AG09319 (cell line): ENCODE measurements at regions not wholly inside any gene's neighbourhood (a gene's known extent, or its start where the extent isn't known, plus 50 kb on each side); places are given as distances from the start of the nearest gene placed in this dataset.

ENCODE experiments used
- DNase-seq: peaks from one replicate; pipeline ENCODE4 v3.0.0-alpha.2; 2010; ENCODE audit warnings: low read depth; ENCODE audit errors: extremely low read depth
- TF ChIP-seq, protein P1 (sequence below): IDR thresholded peaks from 2 replicates; pipeline ENCODE4 v1.5.1; 2011; ENCODE audit warnings: low read depth, mild to moderate bottlenecking, inconsistent platforms, low read length, moderate library complexity

DNA sequence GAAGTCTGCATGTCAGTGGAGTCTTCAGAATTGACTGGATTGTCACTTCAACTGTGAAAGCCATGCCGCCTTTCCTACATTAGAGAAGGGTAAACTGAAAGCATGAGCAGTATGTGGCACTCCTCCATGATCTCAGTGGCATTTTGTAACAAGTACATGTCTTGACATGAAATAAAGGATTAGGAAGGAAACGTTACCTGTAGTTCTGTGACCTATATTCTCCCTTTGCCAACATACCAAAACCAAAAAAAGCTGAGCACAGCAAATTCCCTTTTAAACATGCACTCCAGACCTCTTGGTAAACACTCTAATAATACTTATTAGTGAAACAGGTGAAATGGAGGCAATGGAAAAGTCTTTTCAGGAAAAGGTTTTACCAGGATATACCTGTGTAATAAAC, 344.2 kb downstream of the GRIA2 start:
- DNase-seq, result no peak
- TF ChIP-seq, protein P1, sequence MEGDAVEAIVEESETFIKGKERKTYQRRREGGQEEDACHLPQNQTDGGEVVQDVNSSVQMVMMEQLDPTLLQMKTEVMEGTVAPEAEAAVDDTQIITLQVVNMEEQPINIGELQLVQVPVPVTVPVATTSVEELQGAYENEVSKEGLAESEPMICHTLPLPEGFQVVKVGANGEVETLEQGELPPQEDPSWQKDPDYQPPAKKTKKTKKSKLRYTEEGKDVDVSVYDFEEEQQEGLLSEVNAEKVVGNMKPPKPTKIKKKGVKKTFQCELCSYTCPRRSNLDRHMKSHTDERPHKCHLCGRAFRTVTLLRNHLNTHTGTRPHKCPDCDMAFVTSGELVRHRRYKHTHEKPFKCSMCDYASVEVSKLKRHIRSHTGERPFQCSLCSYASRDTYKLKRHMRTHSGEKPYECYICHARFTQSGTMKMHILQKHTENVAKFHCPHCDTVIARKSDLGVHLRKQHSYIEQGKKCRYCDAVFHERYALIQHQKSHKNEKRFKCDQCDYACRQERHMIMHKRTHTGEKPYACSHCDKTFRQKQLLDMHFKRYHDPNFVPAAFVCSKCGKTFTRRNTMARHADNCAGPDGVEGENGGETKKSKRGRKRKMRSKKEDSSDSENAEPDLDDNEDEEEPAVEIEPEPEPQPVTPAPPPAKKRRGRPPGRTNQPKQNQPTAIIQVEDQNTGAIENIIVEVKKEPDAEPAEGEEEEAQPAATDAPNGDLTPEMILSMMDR, result no peak

DNA sequence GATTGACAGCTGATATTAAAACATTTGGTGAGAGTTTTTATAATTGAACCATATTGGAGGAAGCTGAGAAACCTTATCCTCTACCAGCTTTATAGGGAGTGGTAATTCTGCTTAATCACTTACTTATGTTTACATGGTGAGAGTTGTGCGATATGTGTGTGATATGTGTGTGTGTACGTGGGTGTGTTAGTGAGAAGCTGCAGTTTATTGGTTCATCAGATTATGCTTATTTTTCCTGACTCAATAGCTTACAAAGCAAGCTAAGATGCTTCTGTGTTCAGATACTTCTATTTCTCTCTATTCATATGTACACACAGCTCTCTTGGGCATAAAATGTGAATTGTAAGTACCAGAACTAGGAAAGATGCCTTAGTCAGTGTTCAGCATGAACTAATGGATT, 343.7 kb downstream of the GRIA2 start:
- DNase-seq, result no peak
- TF ChIP-seq, protein P1, result no peak

DNA sequence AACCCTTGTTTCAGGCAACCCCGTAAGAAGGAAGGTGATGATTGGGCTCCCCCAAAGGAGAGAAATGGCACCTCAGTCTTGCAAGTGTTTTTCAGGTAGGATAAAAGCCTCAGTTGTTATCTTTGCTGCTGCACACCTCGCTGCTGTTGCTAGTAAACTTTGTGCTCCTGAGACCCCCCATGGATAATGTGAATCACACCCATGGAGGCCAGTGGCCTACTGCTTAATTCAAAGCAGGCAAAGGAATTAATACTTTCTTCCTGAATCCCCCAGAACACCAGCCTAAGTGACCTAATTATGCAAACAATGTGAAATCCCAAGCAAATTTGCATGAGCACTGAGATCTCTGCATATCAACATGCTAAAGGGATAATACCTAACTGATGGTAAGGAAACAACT, 337.5 kb downstream of the GRIA2 start:
- TF ChIP-seq, protein P1, result no peak
- DNase-seq, result no peak

DNA sequence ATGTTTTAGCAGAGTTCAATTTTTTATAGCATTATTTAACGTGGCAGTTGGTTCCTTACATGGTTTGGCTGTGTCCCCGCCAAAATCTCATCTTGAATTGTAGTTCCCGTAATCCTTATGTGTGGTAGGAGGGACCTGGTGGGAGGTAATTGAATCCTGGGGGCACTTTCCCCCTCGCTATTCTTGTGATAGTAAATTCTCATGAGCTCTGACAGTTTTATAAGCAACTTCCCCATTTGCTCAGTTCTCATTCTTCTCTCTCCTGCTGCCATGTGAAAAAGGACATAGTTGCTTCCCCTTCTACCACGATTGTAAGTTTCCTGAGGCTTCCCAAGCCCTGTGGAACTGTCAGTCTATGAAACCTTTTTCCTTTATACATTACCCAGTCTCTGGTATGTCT, 329.5 kb downstream of the GRIA2 start:
- TF ChIP-seq, protein P1, result no peak
- DNase-seq, result no peak

DNA sequence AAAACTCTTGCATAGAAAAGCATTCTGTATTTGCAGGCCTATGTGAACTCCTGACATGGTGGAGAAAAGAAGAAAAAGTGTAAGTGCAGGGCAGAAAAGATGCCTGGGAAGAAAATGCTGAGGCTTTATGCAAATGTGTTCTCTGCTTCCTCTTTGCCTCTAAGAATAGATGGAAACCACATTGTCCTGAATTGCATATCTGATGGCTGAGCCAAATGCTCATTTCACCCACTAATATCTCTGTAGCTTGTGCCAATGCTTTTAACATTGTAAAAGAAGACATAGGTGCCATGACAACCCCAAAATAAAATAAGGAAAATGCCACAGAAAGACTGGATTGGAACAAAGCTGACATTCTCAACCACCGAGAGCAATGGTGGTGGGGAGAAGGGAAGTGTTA, 307.4 kb downstream of the GRIA2 start:
- TF ChIP-seq, protein P1, result no peak

GRCh38 chr4:157521906-157522305, 301.4 kb downstream of the GRIA2 start:
- TF ChIP-seq, protein P1, result no peak
- no peak for DNase-seq

More for the DNA sequence above, 307.4 kb downstream of the GRIA2 start:
- DNase-seq, result no peak

DNA sequence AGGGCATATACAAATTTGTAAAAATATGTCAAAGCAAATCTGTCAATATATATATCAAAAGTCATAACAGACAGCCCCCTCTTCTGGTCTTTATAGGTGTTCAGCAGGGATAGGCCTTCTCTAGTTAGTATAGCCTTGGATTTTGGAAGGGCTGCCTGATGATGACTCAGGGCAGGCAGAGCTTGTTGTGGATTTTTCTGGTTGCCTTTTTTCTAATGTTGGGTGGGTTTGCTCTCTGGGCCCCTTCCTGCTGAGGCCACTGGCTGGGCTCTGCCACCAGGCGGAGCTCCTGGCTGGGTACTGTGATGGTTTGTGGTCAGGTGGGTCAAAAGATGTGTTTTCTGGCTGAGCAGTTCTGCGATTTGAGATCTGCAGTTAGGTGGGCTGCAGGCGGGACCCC, 294.2 kb downstream of the GRIA2 start:
- TF ChIP-seq, protein P1, result no peak
- no peak for DNase-seq
